Gastroesophageal sphincter (tissue), 3 donors: ENCODE measurements at regions not wholly inside any gene's neighbourhood (a gene's known extent, or its start where the extent isn't known, plus 50 kb on each side); places are given as distances from the start of the nearest gene placed in this dataset.

Experiments used
- CTCF ChIP-seq, 4 experiments: fragments of 200-600 bp in 2 of 4; fragments of 450-650 bp in 2 of 4; sonication (generic) in 1 of 4; IDR thresholded peaks; one replicate each; pipeline ENCODE4 v1.5.1; 2017 to 2019; ENCODE audit warnings: antibody characterized with exemption in 4 of 4, mild to moderate bottlenecking in 2 of 4, moderate library complexity in 2 of 4
- POLR2AphosphoS5 ChIP-seq: sonication (generic); formaldehyde crosslinking; IDR thresholded peaks from one replicate; pipeline ENCODE4 v1.6.1; 2017; ENCODE audit warnings: antibody characterized with exemption

GRCh38 chr5:168207450-168208029, 83.9 kb upstream of the WWC1 start:
- TF ChIP-seq CTCF (IDR thresholded peaks at IDR 0.05) (no peak), POLR2AphosphoS5 (no peak)
